B cell (primary cell): ENCODE measurements at regions not wholly inside any gene's neighbourhood (a gene's known extent, or its start where the extent isn't known, plus 50 kb on each side); places are given as distances from the start of the nearest gene placed in this dataset.
"Not testable (repeated sequence)": the region's sequence is repeated elsewhere in the genome, so short reads cannot be mapped to it uniquely, and the experiment has no call there.

Experiments used
- ATAC-seq: fragments of 200-7000 bp; cut with Tn5 transposase; one replicate; pipeline ENCODE4 v1.10.0; 2021; ENCODE audit warnings: low read depth, mild to moderate bottlenecking, moderate number of reproducible peaks, moderate library complexity
- CTCF ChIA-PET: fragments of 350-600 bp; sonication (Branson Sonifier 250); formaldehyde crosslinking; loops from one replicate; lab custom pipeline; 2021; ENCODE audit warnings: antibody characterized with exemption, inconsistent platforms; lab: Charles Lee
- POLR2A ChIA-PET: fragments of 350-600 bp; sonication (Branson Sonifier 250); formaldehyde crosslinking; loops from one replicate; lab custom pipeline; 2021; ENCODE audit warnings: antibody characterized with exemption; lab: Charles Lee
- DNase-seq: peaks from one replicate; pipeline ENCODE4 v3.0.0; 2013
- H2AFZ ChIP-seq: 2 replicates; pipeline ENCODE4 v1.6.1; 2012; ENCODE audit warnings: mild to moderate bottlenecking, low read depth, low read length; ENCODE audit not compliant: insufficient read depth, poor library complexity, severe bottlenecking
- H3K27ac ChIP-seq, 2 donors: 1 replicate in 1 of 2; 2 replicates in 1 of 2; pipeline ENCODE4 v1.5.1; 2012 to 2013; ENCODE audit warnings: low read length in 2 of 2, mild to moderate bottlenecking in 2 of 2, moderate library complexity in 1 of 2
- H3K27me3 ChIP-seq, 4 experiments: fragments of 200-600 bp in 1 of 4; sonication (generic) in 1 of 4; replicated peaks in 1 of 4; 1 replicate in 2 of 4; 2 replicates in 2 of 4; pipeline versions ENCODE4 v1.6.1 to v1.7.0; 2013 to 2016; ENCODE audit warnings: low read length in 3 of 4, mild to moderate bottlenecking in 2 of 4, mixed read lengths in 1 of 4, moderate library complexity in 1 of 4; ENCODE audit not compliant: insufficient read depth in 4 of 4, control insufficient read depth in 3 of 4; ENCODE audit errors: control extremely low read depth in 1 of 4
- H3K36me3 ChIP-seq, 2 experiments: replicated peaks in 1 of 2; 1 replicate in 1 of 2; 2 replicates in 1 of 2; pipeline versions ENCODE4 v1.6.1 to v1.7.1; 2013; ENCODE audit warnings: low read length in 1 of 2; ENCODE audit not compliant: insufficient read depth in 2 of 2, control insufficient read depth in 1 of 2; ENCODE audit errors: control extremely low read depth in 1 of 2, extremely low read depth in 1 of 2
- H3K4me1 ChIP-seq, 2 donors: fragments of 200-600 bp in 1 of 2; sonication (generic) in 1 of 2; 1 replicate in 1 of 2; 2 replicates in 1 of 2; pipeline versions ENCODE4 v1.5.1 to v1.6.1; 2013 to 2017; ENCODE audit warnings: low read length in 2 of 2; ENCODE audit not compliant: control insufficient read depth in 2 of 2, insufficient read depth in 2 of 2
- H3K4me2 ChIP-seq: replicated peaks from 2 replicates; pipeline ENCODE3; 2012; ENCODE audit warnings: mild to moderate bottlenecking, low read depth, low read length; ENCODE audit not compliant: poor library complexity, severe bottlenecking
- H3K4me3 ChIP-seq, 5 experiments: fragments of 200-600 bp in 1 of 5; sonication (generic) in 1 of 5; 1 replicate in 3 of 5; 2 replicates in 2 of 5; pipeline versions ENCODE4 v1.5.1 to v1.7.0; 2011 to 2016; ENCODE audit warnings: low read length in 4 of 5, mild to moderate bottlenecking in 4 of 5, low read depth in 2 of 5, control low read depth in 1 of 5, moderate library complexity in 1 of 5; ENCODE audit not compliant: insufficient read depth in 1 of 5; ENCODE audit errors: control extremely low read depth in 1 of 5, extremely low read depth in 1 of 5
- H3K79me2 ChIP-seq: fragments of 200-600 bp; sonication (generic); one replicate; pipeline ENCODE4 v1.6.0; 2016; ENCODE audit warnings: low read length; ENCODE audit not compliant: control insufficient read depth, insufficient read depth
- H3K9ac ChIP-seq: fragments of 200-600 bp; sonication (generic); 2 replicates; pipeline ENCODE4 v1.6.1; 2017; ENCODE audit warnings: mild to moderate bottlenecking, low read length, moderate library complexity
- H3K9me3 ChIP-seq, 3 donors: one replicate each; pipeline versions ENCODE4 v1.6.1 to v1.7.1; 2013; ENCODE audit warnings: low read length in 2 of 3; ENCODE audit not compliant: control insufficient read depth in 2 of 3, insufficient read depth in 1 of 3; ENCODE audit errors: control extremely low read depth in 1 of 3
- H4K20me1 ChIP-seq: 2 replicates; pipeline ENCODE4 v1.6.0; 2012; ENCODE audit warnings: mild to moderate bottlenecking, low read length; ENCODE audit not compliant: insufficient read depth, control insufficient read depth, poor library complexity, severe bottlenecking
- H3K27ac Mint-ChIP-seq: one replicate; pipeline ENCODE4 v1.8.0; 2021; ENCODE audit warnings: mixed read lengths
- H3K27me3 Mint-ChIP-seq: one replicate; pipeline ENCODE4 v1.8.0; 2021; ENCODE audit warnings: mixed read lengths
- H3K4me1 Mint-ChIP-seq: one replicate; pipeline ENCODE4 v1.8.0; 2021; ENCODE audit warnings: mixed read lengths
- H3K4me3 Mint-ChIP-seq: one replicate; pipeline ENCODE4 v1.8.0; 2021; ENCODE audit warnings: mixed read lengths
- H3K9me3 Mint-ChIP-seq: one replicate; pipeline ENCODE4 v1.8.0; 2022; ENCODE audit warnings: mixed read lengths; ENCODE audit not compliant: insufficient read depth
- EZH2 ChIP-seq: IDR thresholded peaks from 2 replicates; pipeline ENCODE4 v1.6.1; 2012; ENCODE audit warnings: borderline replicate concordance, low read depth, mild to moderate bottlenecking, moderate library complexity, low read length; ENCODE audit not compliant: insufficient read depth, poor library complexity, severe bottlenecking
- WGBS: methylation state at CpG from one replicate; pipeline ENCODE4 v1.1.5; 2013; ENCODE audit warnings: missing lambda C conversion rate; ENCODE audit not compliant: insufficient coverage; 5-methylcytosine and 5-hydroxymethylcytosine counted together
- intact Hi-C: fragments of 100-400 bp; cut with micrococcal nuclease; formaldehyde crosslinking; loops from one replicate; pipeline ENCODE4 v1.10.0; 2022
- TF ChIP-seq, protein P1 (sequence below): fragments of 200-600 bp; IDR thresholded peaks from one replicate; pipeline ENCODE4 v1.8.0; 2022; ENCODE audit warnings: antibody characterized with exemption, mild to moderate bottlenecking

GRCh38 chr2:8333177-8333831 lies 348.6 kb upstream of the ID2 start:
- ATAC-seq: no peak
- Mint-ChIP-seq H3K4me1 (no peaks in the 10 kb centered on the region), H3K27ac (no peak overlapping the region), H3K4me3 (no peak overlapping the region), H3K9me3 (no peaks in the 10 kb centered on the region), H3K27me3 (peaks cover 38% of the 10 kb centered on the region)
- H3K79me2 ChIP-seq: no peaks in the 10 kb centered on the region
- no peak overlapping the region for H2AFZ ChIP-seq
- H3K27ac ChIP-seq: no peak overlapping the region
- CTCF ChIA-PET: no interaction called here
- H3K27me3 ChIP-seq: peaks cover 0 to 7% (median 1%) of the 10 kb centered on the region in 4 experiments
- no peak overlapping the region for H3K9ac ChIP-seq
- H3K36me3 ChIP-seq: no peaks in the 10 kb centered on the region
- no peak for TF ChIP-seq EZH2
- TF ChIP-seq, protein P1, sequence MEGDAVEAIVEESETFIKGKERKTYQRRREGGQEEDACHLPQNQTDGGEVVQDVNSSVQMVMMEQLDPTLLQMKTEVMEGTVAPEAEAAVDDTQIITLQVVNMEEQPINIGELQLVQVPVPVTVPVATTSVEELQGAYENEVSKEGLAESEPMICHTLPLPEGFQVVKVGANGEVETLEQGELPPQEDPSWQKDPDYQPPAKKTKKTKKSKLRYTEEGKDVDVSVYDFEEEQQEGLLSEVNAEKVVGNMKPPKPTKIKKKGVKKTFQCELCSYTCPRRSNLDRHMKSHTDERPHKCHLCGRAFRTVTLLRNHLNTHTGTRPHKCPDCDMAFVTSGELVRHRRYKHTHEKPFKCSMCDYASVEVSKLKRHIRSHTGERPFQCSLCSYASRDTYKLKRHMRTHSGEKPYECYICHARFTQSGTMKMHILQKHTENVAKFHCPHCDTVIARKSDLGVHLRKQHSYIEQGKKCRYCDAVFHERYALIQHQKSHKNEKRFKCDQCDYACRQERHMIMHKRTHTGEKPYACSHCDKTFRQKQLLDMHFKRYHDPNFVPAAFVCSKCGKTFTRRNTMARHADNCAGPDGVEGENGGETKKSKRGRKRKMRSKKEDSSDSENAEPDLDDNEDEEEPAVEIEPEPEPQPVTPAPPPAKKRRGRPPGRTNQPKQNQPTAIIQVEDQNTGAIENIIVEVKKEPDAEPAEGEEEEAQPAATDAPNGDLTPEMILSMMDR: no peak
- H3K4me2 ChIP-seq: no peak overlapping the region
- no peaks in the 10 kb centered on the region for H4K20me1 ChIP-seq
- POLR2A ChIA-PET: no interaction called here
- H3K4me3 ChIP-seq: no peak overlapping the region
- intact Hi-C loops: no loop called here
- peaks cover 0 to 7% (median 0%) of the 10 kb centered on the region in 3 donors for H3K9me3 ChIP-seq
- WGBS: 95% methylated on average over 11 of the region's 13 CpGs
- peaks cover 0 to 2% of the 10 kb centered on the region in 2 donors for H3K4me1 ChIP-seq
- no peak for DNase-seq

GRCh38 chr2:8333832-8334187 lies 348.0 kb upstream of the ID2 start:
- H3K27ac Mint-ChIP-seq, ATAC-seq, H3K4me1 Mint-ChIP-seq, H3K27ac ChIP-seq, H4K20me1 ChIP-seq, H3K4me3 ChIP-seq, DNase-seq, H3K4me3 Mint-ChIP-seq, CTCF ChIA-PET, H3K4me1 ChIP-seq, H3K79me2 ChIP-seq, POLR2A ChIA-PET, H3K9ac ChIP-seq, intact Hi-C loops, H3K27me3 ChIP-seq, H3K9me3 ChIP-seq, H3K4me2 ChIP-seq, H3K9me3 Mint-ChIP-seq, H3K36me3 ChIP-seq, H2AFZ ChIP-seq: not testable (repeated sequence)
- 63% methylated on average over 3 of the region's 5 CpGs for WGBS
- peaks cover 38% of the 10 kb centered on the region for H3K27me3 Mint-ChIP-seq
